ENCODE measurements at regions not wholly inside any gene's neighbourhood (a gene's known extent, or its start where the extent isn't known, plus 50 kb on each side); places are given as distances from the start of the nearest gene placed in this dataset.
"Not testable (repeated sequence)": the region's sequence is repeated elsewhere in the genome, so short reads cannot be mapped to it uniquely, and the experiment has no call there.

- no peak for DNase-seq (ENCODE audit: low read depth, low spot score)
- Mint-ChIP-seq H3K27me3 (ENCODE audit: low read depth) (no peaks in the 10 kb centered on the region), H3K4me1 (peaks cover 7% of the 10 kb centered on the region), H3K4me3 (no peak overlapping the region), H3K36me3 (ENCODE audit: low read depth) (peaks cover 4% of the 10 kb centered on the region), H3K27ac (ENCODE audit: unreplicated experiment) (no peak overlapping the region), H3K9me3 (peaks cover 3% of the 10 kb centered on the region)
- TF ChIP-seq CTCF (conservative IDR thresholded peaks at IDR 0.05): no peak
These were observed 79.8 kb upstream of the CCDC71L start for GRCh38 chr7:106740806-106741205.

GRCh38 chr7:106744563-106745091, 83.7 kb upstream of the CCDC71L start:
- no peak for DNase-seq (ENCODE audit: low read depth, low spot score)
- H3K4me3 Mint-ChIP-seq: no peak overlapping the region
- H3K27me3 Mint-ChIP-seq (ENCODE audit: low read depth): no peaks in the 10 kb centered on the region
- H3K36me3 Mint-ChIP-seq (ENCODE audit: low read depth): no peaks in the 10 kb centered on the region
- no peak overlapping the region for H3K27ac Mint-ChIP-seq (ENCODE audit: unreplicated experiment)
- TF ChIP-seq CTCF (conservative IDR thresholded peaks at IDR 0.05): no peak
- H3K4me1 Mint-ChIP-seq: no peaks in the 10 kb centered on the region
- no peaks in the 10 kb centered on the region for H3K9me3 Mint-ChIP-seq

- not testable (repeated sequence) for H3K4me1 Mint-ChIP-seq; DNase-seq (ENCODE audit: low read depth, low spot score); H3K27me3 Mint-ChIP-seq (ENCODE audit: low read depth); H3K36me3 Mint-ChIP-seq (ENCODE audit: low read depth); H3K9me3 Mint-ChIP-seq; H3K4me3 Mint-ChIP-seq; H3K27ac Mint-ChIP-seq (ENCODE audit: unreplicated experiment)
These were observed 86.3 kb upstream of the CCDC71L start for GRCh38 chr7:106747301-106747700.

- H3K4me3 Mint-ChIP-seq: no peak overlapping the region
- H3K27ac Mint-ChIP-seq (ENCODE audit: unreplicated experiment): no peak overlapping the region
- no peaks in the 10 kb centered on the region for H3K9me3 Mint-ChIP-seq
- no peak for TF ChIP-seq CTCF (conservative IDR thresholded peaks at IDR 0.05)
- H3K4me1 Mint-ChIP-seq: no peaks in the 10 kb centered on the region
- H3K36me3 Mint-ChIP-seq (ENCODE audit: low read depth): no peaks in the 10 kb centered on the region
- DNase-seq (ENCODE audit: low read depth, low spot score): no peak
- no peaks in the 10 kb centered on the region for H3K27me3 Mint-ChIP-seq (ENCODE audit: low read depth)
These were observed 86.8 kb upstream of the CCDC71L start for GRCh38 chr7:106747804-106748203.

GRCh38 chr7:106749165-106749564, 88.2 kb upstream of the CCDC71L start:
- no peak for DNase-seq (ENCODE audit: low read depth, low spot score)
- H3K4me3 Mint-ChIP-seq: no peak overlapping the region
- TF ChIP-seq CTCF (conservative IDR thresholded peaks at IDR 0.05): no peak
- no peak overlapping the region for H3K27ac Mint-ChIP-seq (ENCODE audit: unreplicated experiment)
- peaks cover 2% of the 10 kb centered on the region for H3K9me3 Mint-ChIP-seq
- no peaks in the 10 kb centered on the region for H3K36me3 Mint-ChIP-seq (ENCODE audit: low read depth)
- no peaks in the 10 kb centered on the region for H3K27me3 Mint-ChIP-seq (ENCODE audit: low read depth)
- no peaks in the 10 kb centered on the region for H3K4me1 Mint-ChIP-seq

GRCh38 chr7:106750773-106751172, 89.8 kb upstream of the CCDC71L start:
- no peak for TF ChIP-seq CTCF (conservative IDR thresholded peaks at IDR 0.05)
- no peak for DNase-seq (ENCODE audit: low read depth, low spot score)
- no peak overlapping the region for H3K4me3 Mint-ChIP-seq
- H3K4me1 Mint-ChIP-seq: no peaks in the 10 kb centered on the region
- peaks cover 10% of the 10 kb centered on the region for H3K9me3 Mint-ChIP-seq
- no peaks in the 10 kb centered on the region for H3K36me3 Mint-ChIP-seq (ENCODE audit: low read depth)
- H3K27ac Mint-ChIP-seq (ENCODE audit: unreplicated experiment): no peak overlapping the region
- H3K27me3 Mint-ChIP-seq (ENCODE audit: low read depth): no peaks in the 10 kb centered on the region

Data from neural crest cell (in vitro differentiated cells).